Left renal pelvis (tissue), 4 donors: ENCODE measurements at regions not wholly inside any gene's neighbourhood (a gene's known extent, or its start where the extent isn't known, plus 50 kb on each side); places are given as distances from the start of the nearest gene placed in this dataset.
"Not testable (repeated sequence)": the region's sequence is repeated elsewhere in the genome, so short reads cannot be mapped to it uniquely, and the experiment has no call there.

Source experiments
- DNase-seq, 4 donors: peaks; one replicate each; pipeline ENCODE4 v3.0.0-alpha.2; 2013; ENCODE audit warnings: low read depth in 4 of 4, low spot score in 3 of 4

DNA sequence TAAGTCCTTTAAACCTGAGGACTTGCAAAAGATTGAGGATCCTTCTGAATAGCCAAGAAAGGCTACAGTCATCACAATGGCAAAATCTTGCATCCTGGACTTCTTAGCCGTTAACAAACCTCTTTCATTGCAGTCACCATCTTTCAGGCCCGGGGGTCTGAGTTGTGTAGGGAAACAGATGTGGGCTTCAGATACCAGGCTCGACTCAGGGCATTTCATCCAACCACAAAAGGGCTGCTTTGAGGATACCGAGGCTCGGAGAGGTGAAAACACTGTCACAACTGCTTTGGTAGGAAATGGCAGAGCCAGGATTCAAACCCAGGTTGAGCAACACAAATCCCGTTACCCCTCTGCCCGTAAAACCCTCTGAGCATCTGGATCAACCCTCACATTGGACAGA, 147.4 kb downstream of the TFCP2L1 start:
- DNase-seq = no peak

DNA sequence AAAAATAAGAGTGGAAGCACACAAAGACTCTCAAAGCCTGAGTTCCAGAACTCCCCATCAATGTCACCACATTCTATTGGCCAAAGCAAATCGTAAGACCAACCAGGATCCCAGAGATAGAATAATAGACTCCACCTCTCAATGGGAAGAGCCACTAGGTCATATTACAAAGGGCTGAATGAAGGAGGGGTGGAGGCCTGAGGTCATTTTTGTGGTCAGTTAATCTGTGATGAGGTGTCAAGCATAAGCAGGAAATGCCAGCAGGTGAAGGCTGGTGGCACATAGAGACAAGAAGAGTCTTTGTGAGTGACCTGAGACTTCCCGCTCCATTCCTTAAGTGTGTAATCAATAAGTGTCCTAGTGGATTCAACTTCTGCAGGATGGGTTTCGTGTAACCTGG, 144.3 kb downstream of the TFCP2L1 start:
- no peak for DNase-seq

DNA sequence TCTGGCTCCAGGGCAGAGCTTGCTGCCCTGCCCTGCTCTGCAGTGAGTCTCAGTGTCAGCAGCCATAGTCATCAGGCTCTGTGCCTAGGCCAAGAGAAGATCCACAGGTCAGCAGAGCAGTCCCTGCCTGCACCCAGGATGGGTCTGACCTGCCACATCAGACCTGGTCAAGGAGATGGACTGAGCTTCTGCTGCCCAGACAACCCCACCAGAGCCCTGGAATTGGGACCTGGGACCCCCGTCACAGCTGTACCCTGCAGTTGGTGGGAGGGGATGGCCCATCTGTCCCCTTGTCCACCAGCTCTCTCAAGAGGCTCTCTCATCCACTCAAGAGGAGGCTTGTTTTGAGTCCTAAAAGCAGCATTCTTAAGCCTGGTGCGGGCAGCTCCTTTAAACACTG, 142.6 kb downstream of the TFCP2L1 start:
- DNase-seq = no peak

DNA sequence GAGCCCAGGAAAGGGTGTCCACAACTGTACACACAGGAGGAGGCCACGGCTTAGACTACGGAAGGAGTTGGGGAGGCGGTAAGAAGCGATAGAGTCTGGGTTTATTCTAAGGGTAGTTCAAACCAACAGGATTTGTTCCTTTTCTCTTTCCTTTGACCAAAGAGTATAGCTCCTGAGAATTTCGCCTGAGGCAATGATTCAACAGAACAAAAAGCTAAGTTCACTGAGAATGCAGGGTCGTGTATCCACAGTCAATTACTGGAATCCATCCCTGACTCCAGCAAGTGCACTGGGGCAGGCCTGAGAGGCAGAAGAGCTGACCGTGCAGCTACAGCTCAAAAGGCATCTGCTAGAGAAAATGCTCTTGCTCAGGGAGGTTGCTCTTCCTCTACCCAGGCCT, 140.9 kb downstream of the TFCP2L1 start:
- DNase-seq = no peak

DNA sequence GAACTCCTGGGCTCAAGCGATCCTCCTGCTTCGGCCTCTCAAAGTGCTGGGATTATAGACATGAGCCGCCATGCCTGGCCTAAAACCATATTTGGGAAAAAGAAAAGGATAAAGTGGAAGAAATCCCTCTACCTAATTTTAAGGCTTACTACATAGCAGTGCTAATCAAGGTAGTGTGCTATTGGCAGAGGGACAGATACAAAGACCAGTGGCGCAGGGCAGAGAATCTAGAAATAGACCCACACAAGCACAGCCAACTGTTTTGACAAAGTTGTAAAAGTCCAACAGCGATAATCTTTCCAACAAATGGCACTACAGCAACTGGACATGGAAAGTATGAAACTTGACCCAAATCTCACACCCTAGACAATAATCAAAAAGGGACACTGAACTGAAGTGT, 138.4 kb downstream of the TFCP2L1 start:
- DNase-seq = no peak

DNA sequence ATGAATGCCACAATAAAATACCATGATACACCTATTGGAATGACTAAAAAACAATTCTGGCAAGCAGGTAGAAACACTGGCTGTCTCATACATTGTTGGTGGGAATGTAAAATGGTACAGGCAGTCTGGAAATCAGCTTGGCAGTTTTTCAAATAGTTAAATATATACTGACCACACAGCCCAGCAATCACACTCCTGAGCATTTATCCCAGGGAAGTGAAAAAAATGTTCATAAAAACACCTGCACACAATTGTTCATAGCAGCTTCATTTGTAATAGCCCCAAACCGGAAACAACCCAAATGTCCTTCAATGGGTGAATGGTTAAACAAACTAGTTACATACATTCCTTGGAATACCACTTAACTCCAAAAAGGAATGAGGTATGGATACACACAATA, 137.2 kb downstream of the TFCP2L1 start:
- no peak for DNase-seq

DNA sequence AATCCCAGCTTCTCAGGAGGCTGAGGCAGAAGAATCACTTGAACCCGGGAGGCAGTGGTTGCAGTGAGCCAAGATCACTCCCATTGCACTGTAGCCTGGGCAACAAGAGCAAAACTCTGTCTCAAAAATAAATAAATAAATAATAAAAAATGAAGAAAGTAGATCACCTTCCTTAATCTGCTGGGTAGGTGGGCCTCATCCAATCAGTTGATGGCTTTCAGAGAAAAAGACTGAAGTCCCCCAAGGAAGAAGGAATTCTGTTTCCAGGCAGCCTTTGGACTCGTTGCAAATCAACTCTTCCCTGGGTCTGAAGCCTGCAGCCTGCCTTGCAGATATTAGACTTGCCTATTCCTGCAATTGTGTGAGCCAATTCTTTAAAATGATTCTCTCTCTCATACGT, 136.5 kb downstream of the TFCP2L1 start:
- DNase-seq = no peak

DNA sequence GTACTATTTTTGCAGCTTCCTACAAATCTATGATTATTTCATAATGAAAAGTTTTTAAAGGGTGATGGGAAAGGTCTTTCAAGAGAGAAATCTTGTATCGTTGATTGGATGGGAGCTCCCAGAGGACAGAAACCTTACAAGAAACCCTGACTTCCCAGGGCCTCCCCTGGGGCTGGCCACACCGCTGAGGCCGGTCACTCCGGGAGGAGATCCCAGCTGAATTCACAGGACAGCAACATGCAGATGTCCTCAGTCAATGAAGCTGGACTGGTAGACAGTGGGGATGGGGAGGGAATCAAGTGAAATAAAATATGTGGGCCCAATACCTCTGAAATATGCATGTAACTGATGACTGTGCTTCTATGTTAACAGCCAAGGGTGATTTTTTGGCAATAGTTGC, 135.6 kb downstream of the TFCP2L1 start:
- no peak for DNase-seq

DNA sequence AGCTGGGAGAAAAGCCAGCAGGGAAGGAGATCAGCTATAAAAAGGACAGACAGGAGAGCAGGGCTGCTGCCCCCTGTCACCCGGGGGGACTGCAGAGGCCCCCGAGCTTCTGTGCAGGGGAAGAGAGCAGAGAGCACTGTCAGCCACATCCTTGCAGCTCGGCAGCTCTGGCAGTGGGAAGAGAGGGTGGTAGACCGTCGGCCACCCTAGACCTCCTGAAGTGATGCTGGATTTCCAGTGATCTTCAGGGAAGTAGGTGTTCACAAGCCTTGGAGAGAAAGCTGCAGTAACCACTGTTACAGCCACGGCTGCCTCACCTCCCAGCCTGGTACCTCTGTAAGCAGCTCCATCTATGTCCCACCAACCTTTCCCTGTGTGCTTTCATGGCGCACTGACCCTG, 134.9 kb downstream of the TFCP2L1 start:
- DNase-seq = no peak

DNA sequence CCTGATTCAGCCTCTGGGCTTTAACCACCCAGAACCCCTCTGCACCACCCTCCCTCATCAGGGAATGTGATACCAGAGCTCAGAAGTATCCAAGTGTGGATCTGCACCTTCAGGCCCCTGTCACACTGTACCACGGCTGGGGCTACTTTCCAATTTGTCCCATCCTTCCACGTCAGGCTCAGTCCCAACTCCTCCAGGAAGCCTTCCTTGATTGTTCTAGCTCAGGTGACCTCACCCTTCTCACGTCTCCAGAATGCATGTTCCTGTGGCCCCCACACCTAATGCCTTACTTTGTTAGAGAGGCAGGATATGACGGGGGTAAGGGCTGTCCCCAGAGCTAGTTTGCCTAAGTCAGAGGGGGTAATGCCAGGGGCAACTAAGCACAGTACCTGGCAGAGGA, 134.3 kb downstream of the TFCP2L1 start:
- no peak for DNase-seq

DNA sequence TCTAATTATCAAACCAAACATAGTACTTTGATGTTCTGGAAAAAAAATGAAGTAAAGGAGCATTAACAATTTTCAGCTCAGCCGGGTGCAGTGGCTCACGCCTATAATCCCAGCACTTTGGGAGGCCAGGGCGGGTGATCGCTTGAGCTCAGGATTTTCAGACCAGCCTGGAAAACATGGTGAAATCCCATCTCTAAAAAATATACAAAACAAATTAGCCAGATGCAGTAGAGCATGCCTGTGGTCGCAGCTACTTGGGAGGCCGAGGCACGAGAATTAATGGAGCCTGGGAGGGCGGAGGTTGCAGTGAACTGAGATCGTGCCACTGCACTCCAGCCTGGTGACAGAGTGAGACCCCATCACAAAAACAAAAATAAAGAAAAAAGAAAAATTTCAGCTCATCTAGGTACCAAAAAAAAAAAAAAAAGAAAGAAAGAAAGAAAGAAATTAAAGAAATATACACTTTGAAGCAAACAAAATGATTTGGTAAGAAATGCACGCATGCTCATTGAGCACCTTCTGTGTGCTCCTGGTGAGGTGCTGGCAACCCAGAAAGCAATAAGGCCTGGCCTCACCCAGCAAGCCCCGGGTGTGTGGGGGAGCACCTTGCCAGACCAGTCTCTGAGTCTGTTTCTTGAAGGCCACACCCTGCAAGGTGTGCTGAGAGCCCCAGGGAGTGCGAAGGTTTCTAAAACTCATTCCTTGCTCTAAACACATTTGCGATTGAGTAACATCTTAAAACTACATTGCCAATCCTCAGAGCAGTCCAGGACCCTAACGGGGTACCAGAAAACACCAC, 133.5 kb downstream of the TFCP2L1 start:
- no peak for DNase-seq

DNA sequence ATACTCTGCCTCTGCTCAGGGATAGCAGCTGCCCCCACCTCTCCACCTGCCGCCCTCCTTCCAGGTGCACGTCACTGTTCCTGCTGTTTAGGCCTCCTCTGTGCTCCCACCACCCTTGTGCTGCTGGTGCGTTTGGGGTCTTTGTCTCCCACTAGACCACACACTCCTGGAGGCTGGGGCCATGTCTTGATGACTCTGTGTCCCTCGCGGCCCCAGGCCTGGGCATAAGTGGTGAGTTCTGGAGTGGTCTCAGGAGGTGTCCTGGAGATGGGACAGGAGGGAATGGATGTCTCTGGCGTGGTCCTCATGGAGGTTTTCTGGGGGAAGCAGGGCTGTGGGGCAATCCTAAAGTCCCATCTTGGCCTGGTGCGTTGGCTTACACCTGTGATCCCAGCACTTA, 132.1 kb downstream of the TFCP2L1 start:
- DNase-seq = no peak

DNA sequence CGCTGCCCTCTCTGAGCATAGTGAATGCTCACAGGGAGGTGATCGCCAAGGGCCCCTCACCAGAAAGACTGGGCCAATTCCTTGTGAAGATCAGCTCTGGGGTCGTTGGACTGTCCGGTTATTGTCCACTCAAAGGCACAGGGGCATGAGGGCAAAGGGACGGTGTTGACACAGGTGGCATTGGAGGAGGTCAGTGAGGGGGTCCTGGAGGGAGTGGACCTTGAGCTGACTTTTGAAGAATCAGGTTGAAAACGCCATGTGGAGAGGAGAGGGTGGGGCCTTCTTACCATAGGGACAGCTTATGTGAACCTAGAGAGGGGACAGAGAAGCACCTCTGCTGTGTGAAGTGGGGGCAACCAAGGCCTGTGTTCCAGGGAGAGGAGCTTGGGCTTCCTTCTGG, 131.5 kb downstream of the TFCP2L1 start:
- no peak for DNase-seq

DNA sequence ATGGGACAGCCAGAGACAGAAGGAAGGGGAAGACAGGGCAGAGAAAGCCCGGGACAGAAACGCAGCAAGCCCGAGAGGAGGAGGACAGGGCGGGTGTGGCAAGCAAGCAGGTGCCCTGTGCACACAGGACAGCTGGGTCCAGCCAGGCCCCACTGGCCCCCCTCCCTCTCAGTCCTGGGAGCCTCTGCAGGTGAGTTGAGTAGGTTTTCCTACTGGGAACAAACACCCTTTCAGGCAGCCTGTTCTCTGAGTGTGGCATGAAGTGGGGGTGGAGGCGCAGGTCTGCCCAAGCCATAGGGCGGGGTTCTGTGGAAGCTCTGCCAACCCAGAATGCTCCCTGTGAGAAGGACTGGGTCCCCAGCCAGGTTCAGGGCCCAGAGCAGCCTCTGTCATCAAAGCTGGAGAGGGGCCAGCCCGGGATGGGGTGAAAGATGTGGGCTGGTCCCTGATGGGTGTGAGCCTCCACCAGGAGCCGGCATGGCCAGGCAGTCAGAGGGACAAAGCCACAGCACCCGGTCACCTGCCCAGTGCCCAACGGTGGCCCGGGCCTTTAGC, 129.4 kb downstream of the TFCP2L1 start:
- no peak for DNase-seq

DNA sequence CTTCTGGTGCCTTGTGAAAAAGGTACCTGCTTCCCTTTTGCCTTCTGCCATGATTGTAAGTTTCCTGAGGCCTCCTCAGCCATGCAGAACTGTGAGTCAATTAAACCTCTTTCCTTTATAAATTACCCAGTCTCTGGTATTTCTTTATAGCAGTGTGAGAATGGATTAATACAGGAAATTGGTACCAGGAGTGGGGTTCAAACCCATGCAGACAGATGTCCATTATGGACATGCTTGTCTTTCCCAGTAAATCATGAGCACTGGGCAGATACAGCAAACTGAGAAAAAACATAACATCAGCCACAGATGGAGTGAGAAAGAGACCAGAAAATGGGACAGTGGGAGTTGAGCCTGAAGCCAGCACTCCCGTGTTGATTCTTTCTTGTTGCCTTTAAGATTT, 127.5 kb downstream of the TFCP2L1 start:
- not testable (repeated sequence) for DNase-seq

DNA sequence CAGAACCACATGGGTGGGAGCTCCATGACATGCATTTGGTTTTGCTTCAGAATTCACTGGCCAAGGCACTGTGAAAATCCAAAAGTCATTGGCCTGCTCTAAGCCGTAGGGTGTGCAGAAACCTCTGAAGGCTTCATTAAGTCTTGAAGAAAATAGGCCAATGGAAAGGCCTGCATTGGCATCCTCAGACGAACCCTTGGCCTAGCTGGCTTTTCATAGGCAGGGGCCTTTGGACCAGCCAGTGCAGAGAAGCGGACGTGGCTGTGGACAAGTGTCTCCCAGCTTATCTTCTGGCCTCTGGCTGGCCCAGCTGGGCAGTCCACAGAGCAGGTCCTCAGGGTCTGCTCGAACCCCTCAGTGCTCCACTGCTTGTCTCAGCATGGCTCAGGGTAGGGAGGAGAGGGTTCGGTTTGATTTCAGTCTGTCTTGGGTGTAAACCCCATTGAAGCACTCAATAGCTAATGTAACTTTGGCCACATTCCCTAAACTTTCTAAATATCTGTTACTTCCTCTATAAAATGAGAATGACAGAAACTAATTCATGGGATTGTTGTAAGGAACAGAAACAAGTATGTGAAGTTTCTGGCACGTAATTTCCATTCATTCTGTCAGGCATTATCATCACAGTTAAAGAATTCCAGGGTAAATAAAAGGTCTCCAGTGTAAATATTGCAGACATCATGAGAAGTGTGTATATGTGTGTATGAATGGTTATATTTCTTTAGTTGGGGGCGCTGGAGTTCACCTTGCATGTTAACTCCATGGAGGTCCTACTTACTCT, 125.5 kb downstream of the TFCP2L1 start:
- no peak for DNase-seq

DNA sequence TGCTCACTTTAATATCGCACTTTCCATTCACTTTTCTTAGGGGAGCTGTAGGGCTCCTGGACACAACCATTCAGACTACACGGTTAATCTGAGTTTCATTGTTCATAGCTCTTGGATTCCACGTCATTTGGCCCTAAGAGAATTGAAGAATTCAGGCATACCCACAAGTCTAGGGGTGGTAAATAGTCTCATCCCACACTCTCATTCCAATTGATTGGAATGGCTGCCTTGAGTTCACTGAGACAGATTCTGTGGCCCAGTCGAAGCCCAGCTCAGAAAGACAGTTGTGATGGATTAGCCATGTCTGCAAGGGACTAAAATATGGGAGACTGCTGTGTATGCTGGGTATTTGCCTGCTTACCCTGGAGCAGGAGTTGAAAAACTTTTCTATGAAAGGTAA, 124.6 kb downstream of the TFCP2L1 start:
- DNase-seq = no peak

DNA sequence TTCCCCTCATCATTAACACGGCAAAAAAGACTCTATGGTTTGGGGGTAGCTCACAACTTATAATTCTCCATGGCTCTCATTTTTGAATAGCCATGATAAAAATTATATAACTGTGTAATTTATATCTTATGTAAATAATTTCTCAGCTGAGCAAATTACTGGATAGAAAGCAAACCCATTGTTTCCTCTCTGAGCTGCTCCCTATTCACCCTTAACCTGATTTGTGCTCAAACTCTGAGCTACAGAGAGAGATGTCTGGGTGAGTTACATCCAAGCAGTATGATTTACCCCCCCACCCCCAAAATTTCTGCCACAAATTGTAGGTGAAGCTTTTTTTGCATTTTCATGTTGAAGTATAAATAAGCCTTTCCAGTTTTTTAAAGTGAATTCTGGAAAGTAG, 123.7 kb downstream of the TFCP2L1 start:
- no peak for DNase-seq

DNA sequence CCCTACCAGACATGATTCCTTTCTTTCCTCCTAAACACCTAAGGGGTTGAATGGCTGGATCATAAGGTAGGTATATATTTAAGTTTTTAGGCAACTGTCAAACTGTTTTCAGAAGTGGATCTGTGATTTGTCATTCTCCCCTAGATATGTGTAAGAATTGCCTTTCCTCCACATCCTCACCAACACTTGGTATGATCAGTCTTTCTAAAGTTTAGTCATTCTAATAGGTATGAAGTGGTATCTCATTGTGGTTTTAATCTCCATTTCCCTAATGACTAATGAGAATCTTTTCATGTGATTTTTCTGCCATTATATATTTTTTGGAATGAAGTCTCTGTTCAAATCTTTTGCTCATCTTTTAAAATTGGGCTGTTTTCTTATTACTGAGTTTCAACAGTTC, 122.1 kb downstream of the TFCP2L1 start:
- no peak for DNase-seq

DNA sequence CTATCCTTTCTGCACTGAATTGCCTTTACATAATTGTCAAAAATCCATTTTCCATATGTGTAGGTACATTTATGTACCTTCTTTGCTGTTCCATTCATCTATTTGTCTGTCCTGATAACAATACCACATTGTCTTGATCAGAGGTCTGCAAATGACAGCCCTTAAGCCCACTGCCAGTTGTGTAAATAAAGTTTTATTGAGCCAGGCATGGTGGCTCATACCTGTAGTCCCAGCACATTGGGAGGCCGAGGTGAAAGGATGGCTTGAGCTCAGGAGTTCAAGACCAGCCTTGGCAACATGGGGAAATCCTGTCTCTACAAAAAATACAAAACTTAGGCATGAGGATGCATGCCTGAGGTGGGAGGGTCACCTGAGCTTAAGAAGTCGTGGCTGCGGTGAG, 121.0 kb downstream of the TFCP2L1 start:
- DNase-seq = no peak

DNA sequence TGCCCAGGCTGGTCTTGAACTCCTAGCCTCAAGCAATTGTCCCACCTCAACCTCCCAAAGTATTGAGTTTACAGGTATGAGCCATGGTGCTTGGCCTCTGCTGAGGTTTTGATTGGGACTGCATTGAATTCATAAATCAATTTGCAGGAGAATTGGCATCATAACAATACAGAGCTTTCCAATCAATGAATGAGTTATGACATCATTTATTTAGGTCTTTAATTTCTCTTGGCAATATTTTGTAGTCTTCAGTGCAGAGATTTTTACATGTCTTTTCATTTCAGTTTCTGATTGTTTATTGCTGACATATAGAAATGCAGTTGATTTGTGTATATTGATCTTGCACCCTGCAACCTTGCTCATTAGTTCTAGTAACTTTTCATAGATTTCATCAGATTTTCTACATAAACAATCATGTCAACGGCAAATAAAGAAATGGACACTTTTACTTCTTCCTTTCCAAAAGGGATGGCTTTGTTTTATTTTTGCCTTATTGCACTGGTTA, 119.9 kb downstream of the TFCP2L1 start:
- no peak for DNase-seq
